ENCODE measurements at regions not wholly inside any gene's neighbourhood (a gene's known extent, or its start where the extent isn't known, plus 50 kb on each side); places are given as distances from the start of the nearest gene placed in this dataset.

GRCh38 chr1:50271968-50272578 is 151.2 kb downstream of the DMRTA2 start:
- no peaks in the 10 kb centered on the region for H3K79me2 ChIP-seq (ENCODE audit: control insufficient read depth, insufficient read depth, low read length)
- no peaks in the 10 kb centered on the region for H3K36me3 ChIP-seq (ENCODE audit: control insufficient read depth in 2 of 2, extremely low read depth in 1 of 2, insufficient read depth in 2 of 2, low read length in 2 of 2)
- H3K4me2 ChIP-seq (ENCODE audit: control insufficient read depth, extremely low read depth, insufficient read depth, low read depth, low read length) = no peak overlapping the region
- no peak overlapping the region for H3K27ac ChIP-seq (ENCODE audit: control insufficient read depth, insufficient read depth, low read length)
- H3K9me1 ChIP-seq (ENCODE audit: control insufficient read depth, extremely low read depth, insufficient read depth, low read length) = no peaks in the 10 kb centered on the region
- no peaks in the 10 kb centered on the region for H3K27me3 ChIP-seq (ENCODE audit: control insufficient read depth, extremely low read depth, insufficient read depth, low read length)
- no peak for DNase-seq (ENCODE audit: low read depth, low spot score)
- H4K20me1 ChIP-seq (ENCODE audit: control insufficient read depth, extremely low read depth, insufficient read depth, low read length) = no peaks in the 10 kb centered on the region
- no peak overlapping the region for H3K9ac ChIP-seq (ENCODE audit: control insufficient read depth, extremely low read depth, insufficient read depth, low read length)
- no peak overlapping the region for H2AFZ ChIP-seq (ENCODE audit: control insufficient read depth, low read length)
- dilution Hi-C loops (cut with MboI; ENCODE audit: extremely low pct_ligation_motif_present, low sequenced_read_pairs) = no loop called here
- FAIRE-seq = no peak
- H3K4me3 ChIP-seq (ENCODE audit: control insufficient read depth in 2 of 3, extremely low read depth in 1 of 3, insufficient read depth in 2 of 3, low read depth in 1 of 3, low read length in 3 of 3) = no peak overlapping the region
- H3K4me1 ChIP-seq (ENCODE audit: control insufficient read depth, extremely low read depth, insufficient read depth, low read length) = no peaks in the 10 kb centered on the region
- TF ChIP-seq CTCF (optimal IDR thresholded peaks at IDR 0.05 in 1 of 3, IDR thresholded peaks at IDR 0.05 in 1 of 3, conservative IDR thresholded peaks at IDR 0.05 in 1 of 3; ENCODE audit: extremely low read depth in 1 of 3, insufficient read depth in 2 of 3, low read length in 3 of 3) (peak; percentile 67 to 83 (median 74)), EZH2 (IDR thresholded peaks at IDR 0.05; ENCODE audit: low read length) (no peak)
- no peaks in the 10 kb centered on the region for H3K9me3 ChIP-seq (ENCODE audit: control insufficient read depth, low read depth, low read length)

DNA sequence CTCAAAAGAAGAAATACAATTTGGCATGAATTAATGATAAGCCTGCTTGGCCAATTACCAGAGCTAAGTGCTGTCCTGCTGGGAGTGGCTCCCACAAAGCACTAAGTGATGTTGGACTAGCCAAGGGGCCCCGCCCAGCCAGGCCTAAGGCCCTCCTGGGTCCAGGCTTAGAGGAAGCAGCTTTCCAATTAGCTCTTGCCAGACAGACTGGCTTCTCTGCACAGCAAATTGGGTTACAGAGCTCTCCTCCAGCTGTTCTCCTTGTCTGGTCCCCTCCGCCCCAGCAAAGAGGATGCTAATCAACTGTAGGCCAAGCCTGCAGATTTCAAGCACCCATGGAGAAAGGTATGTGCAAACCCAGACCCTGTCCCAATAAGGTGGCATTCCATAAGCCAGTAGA is 151.9 kb downstream of the DMRTA2 start:
- Histone ChIP-seq H3K4me1 (ENCODE audit: control insufficient read depth, extremely low read depth, insufficient read depth, low read length) (no peaks in the 10 kb centered on the region), H3K9me3 (ENCODE audit: control insufficient read depth, low read depth, low read length) (no peaks in the 10 kb centered on the region), H3K27ac (ENCODE audit: control insufficient read depth, insufficient read depth, low read length) (no peak overlapping the region), H3K36me3 (ENCODE audit: control insufficient read depth in 2 of 2, extremely low read depth in 1 of 2, insufficient read depth in 2 of 2, low read length in 2 of 2) (no peaks in the 10 kb centered on the region), H3K4me2 (ENCODE audit: control insufficient read depth, extremely low read depth, insufficient read depth, low read depth, low read length) (no peak overlapping the region), H3K4me3 (ENCODE audit: control insufficient read depth in 2 of 3, extremely low read depth in 1 of 3, insufficient read depth in 2 of 3, low read depth in 1 of 3, low read length in 3 of 3) (no peak overlapping the region), H3K9me1 (ENCODE audit: control insufficient read depth, extremely low read depth, insufficient read depth, low read length) (no peaks in the 10 kb centered on the region), H2AFZ (ENCODE audit: control insufficient read depth, low read length) (no peak overlapping the region), H3K9ac (ENCODE audit: control insufficient read depth, extremely low read depth, insufficient read depth, low read length) (no peak overlapping the region), H3K27me3 (ENCODE audit: control insufficient read depth, extremely low read depth, insufficient read depth, low read length) (no peaks in the 10 kb centered on the region), H3K79me2 (ENCODE audit: control insufficient read depth, insufficient read depth, low read length) (no peaks in the 10 kb centered on the region), H4K20me1 (ENCODE audit: control insufficient read depth, extremely low read depth, insufficient read depth, low read length) (no peaks in the 10 kb centered on the region)
- dilution Hi-C loops (cut with MboI; ENCODE audit: extremely low pct_ligation_motif_present, low sequenced_read_pairs) = no loop called here
- no peak for DNase-seq (ENCODE audit: low read depth, low spot score)
- TF ChIP-seq EZH2 (IDR thresholded peaks at IDR 0.05; ENCODE audit: low read length) (no peak), CTCF (optimal IDR thresholded peaks at IDR 0.05 in 1 of 3, IDR thresholded peaks at IDR 0.05 in 1 of 3, conservative IDR thresholded peaks at IDR 0.05 in 1 of 3; ENCODE audit: extremely low read depth in 1 of 3, insufficient read depth in 2 of 3, low read length in 3 of 3) (no peak)
- FAIRE-seq = no peak

All from keratinocyte (primary cell).